ENCODE measurements at regions not wholly inside any gene's neighbourhood (a gene's known extent, or its start where the extent isn't known, plus 50 kb on each side); places are given as distances from the start of the nearest gene placed in this dataset.

DNA sequence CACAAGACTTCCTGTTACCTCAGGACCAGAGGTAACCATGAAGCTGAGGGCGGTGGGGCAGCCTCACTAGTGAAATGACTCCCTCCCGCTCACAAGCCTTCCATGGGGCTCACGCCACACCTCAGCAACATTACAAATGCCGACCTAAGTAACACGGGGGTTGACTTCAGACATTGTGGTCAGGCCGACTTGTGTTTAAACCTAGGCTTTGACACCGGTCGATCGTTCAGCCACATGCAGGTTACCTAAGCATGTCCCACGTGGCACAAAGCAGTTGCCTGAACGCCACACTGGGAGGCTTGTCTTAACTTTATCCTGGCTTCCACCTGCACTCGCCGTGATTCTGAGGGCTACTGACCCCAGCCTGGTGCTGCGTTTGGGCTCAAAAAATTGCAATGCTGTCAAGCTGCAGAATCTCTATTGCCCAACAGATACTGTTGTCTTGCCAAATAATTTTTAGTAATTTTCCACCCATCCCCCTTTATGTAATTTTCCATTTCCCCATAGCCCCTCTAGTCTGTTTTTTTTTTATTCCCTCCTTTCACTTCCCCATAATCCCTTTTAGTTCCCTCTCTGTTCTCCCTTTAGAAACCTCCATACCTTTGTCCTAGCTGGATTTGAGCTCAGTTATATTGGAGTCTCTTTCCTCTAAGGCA, 158.6 kb upstream of the RGMA start:
- Histone ChIP-seq H3K9me3 (no peaks in the 10 kb centered on the region), H3K4me3 (no peak overlapping the region), H3K4me1 (no peaks in the 10 kb centered on the region), H3K27ac (no peak overlapping the region), H3K27me3 (no peaks in the 10 kb centered on the region), H3K36me3 (no peaks in the 10 kb centered on the region), H3K9ac (ENCODE audit: low read depth in 2 of 2, low read length in 2 of 2) (no peak overlapping the region)
- intact Hi-C loops (cut with DNase I), result no loop called here
- TF ChIP-seq CTCF (IDR thresholded peaks at IDR 0.05), result no peak
- no peak for DNase-seq

GRCh38 chr15:93246266-93247242, 157.5 kb upstream of the RGMA start:
- H3K4me3 ChIP-seq, result no peak overlapping the region
- H3K9ac ChIP-seq (ENCODE audit: low read depth in 2 of 2, low read length in 2 of 2), result no peak overlapping the region
- no peak for DNase-seq
- no peaks in the 10 kb centered on the region for H3K9me3 ChIP-seq
- H3K27ac ChIP-seq, result no peak overlapping the region
- no peaks in the 10 kb centered on the region for H3K27me3 ChIP-seq
- no peaks in the 10 kb centered on the region for H3K36me3 ChIP-seq
- intact Hi-C loops (cut with DNase I), result no loop called here
- H3K4me1 ChIP-seq, result no peaks in the 10 kb centered on the region
- TF ChIP-seq CTCF (IDR thresholded peaks at IDR 0.05), result no peak

GRCh38 chr15:93245661-93246042, 156.6 kb upstream of the RGMA start:
- Histone ChIP-seq H3K9ac (ENCODE audit: low read depth in 2 of 2, low read length in 2 of 2) (no peak overlapping the region), H3K27me3 (no peaks in the 10 kb centered on the region), H3K36me3 (no peaks in the 10 kb centered on the region), H3K27ac (no peak overlapping the region), H3K9me3 (no peaks in the 10 kb centered on the region), H3K4me3 (no peak overlapping the region), H3K4me1 (no peaks in the 10 kb centered on the region)
- no peak for TF ChIP-seq CTCF (IDR thresholded peaks at IDR 0.05)
- DNase-seq, result no peak
- intact Hi-C loops (cut with DNase I), result no loop called here

DNA sequence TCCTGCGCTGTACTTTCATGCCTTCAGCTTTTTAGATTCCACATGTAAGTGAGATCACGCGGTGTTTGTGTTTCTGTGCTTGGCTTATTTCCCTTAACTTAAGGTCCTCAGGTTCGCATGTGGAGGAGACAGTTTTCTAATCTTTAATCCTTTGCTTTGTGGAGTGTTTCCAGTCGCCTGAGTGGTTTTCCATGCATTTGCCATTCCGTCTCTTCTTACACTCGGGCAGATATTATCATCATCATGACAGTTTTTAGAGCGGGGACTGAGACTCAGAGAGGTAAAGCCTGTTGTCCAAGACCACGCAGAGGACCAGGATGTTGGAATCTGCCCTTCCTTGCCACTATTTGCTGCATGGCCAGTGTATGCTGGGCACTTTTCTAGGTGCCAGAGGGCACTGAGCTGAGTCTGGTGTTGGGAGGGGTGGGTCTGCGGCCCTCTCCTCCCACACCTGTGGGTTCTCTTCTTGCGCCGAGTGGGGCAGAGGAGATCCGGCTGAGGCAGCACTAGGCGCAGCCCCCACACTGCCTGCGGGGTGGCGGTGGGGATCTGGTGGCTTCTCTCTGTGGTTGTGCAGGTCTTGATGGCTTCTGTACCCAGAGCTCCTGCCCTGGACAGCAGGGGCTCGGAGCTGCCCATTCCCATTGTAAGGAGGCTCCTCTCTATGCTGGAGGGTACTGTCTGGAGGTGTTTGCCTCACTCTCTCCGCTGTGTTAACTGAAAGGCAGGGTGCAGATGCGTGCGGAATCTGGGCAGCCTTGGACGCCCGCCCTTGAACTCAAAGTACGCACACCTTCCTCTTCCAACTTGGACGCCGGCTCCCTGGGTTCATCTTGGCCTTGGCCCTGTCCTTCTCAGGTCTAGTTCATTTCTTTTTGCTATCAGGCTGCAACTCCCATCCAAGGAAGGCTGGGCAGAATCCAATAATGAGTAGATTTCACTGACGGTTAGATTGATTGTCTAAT, 156.0 kb upstream of the RGMA start:
- Histone ChIP-seq H3K4me1 (no peaks in the 10 kb centered on the region), H3K36me3 (no peaks in the 10 kb centered on the region), H3K27me3 (no peaks in the 10 kb centered on the region), H3K9me3 (no peaks in the 10 kb centered on the region), H3K27ac (no peak overlapping the region), H3K4me3 (no peak overlapping the region), H3K9ac (ENCODE audit: low read depth in 2 of 2, low read length in 2 of 2) (no peak overlapping the region)
- DNase-seq, result no peak
- intact Hi-C loops (cut with DNase I), result no loop called here
- no peak for TF ChIP-seq CTCF (IDR thresholded peaks at IDR 0.05)

GRCh38 chr15:93243573-93243972, 154.6 kb upstream of the RGMA start:
- no peak for TF ChIP-seq CTCF (IDR thresholded peaks at IDR 0.05)
- Histone ChIP-seq H3K27ac (no peak overlapping the region), H3K4me3 (no peak overlapping the region), H3K36me3 (no peaks in the 10 kb centered on the region), H3K4me1 (no peaks in the 10 kb centered on the region), H3K9me3 (no peaks in the 10 kb centered on the region), H3K27me3 (no peaks in the 10 kb centered on the region), H3K9ac (ENCODE audit: low read depth in 2 of 2, low read length in 2 of 2) (no peak overlapping the region)
- intact Hi-C loops (cut with DNase I), result no loop called here
- DNase-seq, result no peak
